Esophagus squamous epithelium (tissue), 4 donors: ENCODE measurements at regions not wholly inside any gene's neighbourhood (a gene's known extent, or its start where the extent isn't known, plus 50 kb on each side); places are given as distances from the start of the nearest gene placed in this dataset.

Experiments
- POLR2A ChIP-seq, 4 donors: fragments of 450-650 bp; IDR thresholded peaks; one replicate each; pipeline ENCODE4 v1.6.1; 2017; ENCODE audit warnings: antibody characterized with exemption in 4 of 4, mild to moderate bottlenecking in 4 of 4, moderate library complexity in 3 of 4
- TF ChIP-seq, protein P1 (sequence below), 6 experiments: fragments of 450-650 bp in 4 of 6; fragments of 200-600 bp in 2 of 6; sonication (generic) in 2 of 6; IDR thresholded peaks; one replicate each; pipeline ENCODE4 v1.5.1; 2016 to 2019; ENCODE audit warnings: antibody characterized with exemption in 6 of 6, mild to moderate bottlenecking in 4 of 6, moderate library complexity in 4 of 6

- no peak for TF ChIP-seq POLR2A (IDR thresholded peaks at IDR 0.05)
- TF ChIP-seq, protein P1, sequence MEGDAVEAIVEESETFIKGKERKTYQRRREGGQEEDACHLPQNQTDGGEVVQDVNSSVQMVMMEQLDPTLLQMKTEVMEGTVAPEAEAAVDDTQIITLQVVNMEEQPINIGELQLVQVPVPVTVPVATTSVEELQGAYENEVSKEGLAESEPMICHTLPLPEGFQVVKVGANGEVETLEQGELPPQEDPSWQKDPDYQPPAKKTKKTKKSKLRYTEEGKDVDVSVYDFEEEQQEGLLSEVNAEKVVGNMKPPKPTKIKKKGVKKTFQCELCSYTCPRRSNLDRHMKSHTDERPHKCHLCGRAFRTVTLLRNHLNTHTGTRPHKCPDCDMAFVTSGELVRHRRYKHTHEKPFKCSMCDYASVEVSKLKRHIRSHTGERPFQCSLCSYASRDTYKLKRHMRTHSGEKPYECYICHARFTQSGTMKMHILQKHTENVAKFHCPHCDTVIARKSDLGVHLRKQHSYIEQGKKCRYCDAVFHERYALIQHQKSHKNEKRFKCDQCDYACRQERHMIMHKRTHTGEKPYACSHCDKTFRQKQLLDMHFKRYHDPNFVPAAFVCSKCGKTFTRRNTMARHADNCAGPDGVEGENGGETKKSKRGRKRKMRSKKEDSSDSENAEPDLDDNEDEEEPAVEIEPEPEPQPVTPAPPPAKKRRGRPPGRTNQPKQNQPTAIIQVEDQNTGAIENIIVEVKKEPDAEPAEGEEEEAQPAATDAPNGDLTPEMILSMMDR (IDR thresholded peaks at IDR 0.05), result no peak
Measured at GRCh38 chr3:106942051-106942450, 435.2 kb upstream of the CCDC54 start.
